ENCODE measurements at regions not wholly inside any gene's neighbourhood (a gene's known extent, or its start where the extent isn't known, plus 50 kb on each side); places are given as distances from the start of the nearest gene placed in this dataset.

- TF ChIP-seq CTCF (IDR thresholded peaks at IDR 0.05): no peak
- no peak for TF ChIP-seq POLR2A (IDR thresholded peaks at IDR 0.05; ENCODE audit: low read depth)
Observed at GRCh38 chr6:157769776-157770426, 53.1 kb upstream of the SNX9 start.
